Chondrocyte (in vitro differentiated cells): ENCODE measurements at regions not wholly inside any gene's neighbourhood (a gene's known extent, or its start where the extent isn't known, plus 50 kb on each side); places are given as distances from the start of the nearest gene placed in this dataset.

ENCODE experiments used
- DNase-seq: peaks from one replicate; pipeline ENCODE4 v3.0.0; 2021; ENCODE audit warnings: mixed read lengths, low spot score
- H3K27ac Mint-ChIP-seq: one replicate; pipeline ENCODE4 v1.8.0; 2021; ENCODE audit warnings: mild to moderate bottlenecking, moderate library complexity, mixed read lengths; ENCODE audit not compliant: unreplicated experiment
- H3K27me3 Mint-ChIP-seq: 2 replicates; pipeline ENCODE4 v1.8.0; 2021; ENCODE audit warnings: low read depth, mixed read lengths
- H3K36me3 Mint-ChIP-seq: 2 replicates; pipeline ENCODE4 v1.8.0; 2021; ENCODE audit warnings: low read depth, mixed read lengths
- H3K4me1 Mint-ChIP-seq: 2 replicates; pipeline ENCODE4 v1.8.0; 2021; ENCODE audit warnings: low read depth, mild to moderate bottlenecking, mixed read lengths
- H3K4me3 Mint-ChIP-seq: one replicate; pipeline ENCODE4 v1.8.0; 2021; ENCODE audit warnings: mild to moderate bottlenecking, moderate library complexity, mixed read lengths; ENCODE audit not compliant: unreplicated experiment
- H3K9me3 Mint-ChIP-seq: 2 replicates; pipeline ENCODE4 v1.8.0; 2021; ENCODE audit warnings: low read depth, mixed read lengths
- TF ChIP-seq, protein P1 (sequence below): fragments of 200-600 bp; sonication (generic); IDR thresholded peaks from 2 replicates; pipeline ENCODE4 v1.5.0; 2021; ENCODE audit warnings: antibody characterized with exemption, mild to moderate bottlenecking, moderate library complexity

GRCh38 chr7:118311121-118311836 lies 86.8 kb downstream of the ANKRD7 start:
- peaks cover 3% of the 10 kb centered on the region for H3K4me1 Mint-ChIP-seq
- peaks cover 21% of the 10 kb centered on the region for H3K9me3 Mint-ChIP-seq
- TF ChIP-seq, protein P1, sequence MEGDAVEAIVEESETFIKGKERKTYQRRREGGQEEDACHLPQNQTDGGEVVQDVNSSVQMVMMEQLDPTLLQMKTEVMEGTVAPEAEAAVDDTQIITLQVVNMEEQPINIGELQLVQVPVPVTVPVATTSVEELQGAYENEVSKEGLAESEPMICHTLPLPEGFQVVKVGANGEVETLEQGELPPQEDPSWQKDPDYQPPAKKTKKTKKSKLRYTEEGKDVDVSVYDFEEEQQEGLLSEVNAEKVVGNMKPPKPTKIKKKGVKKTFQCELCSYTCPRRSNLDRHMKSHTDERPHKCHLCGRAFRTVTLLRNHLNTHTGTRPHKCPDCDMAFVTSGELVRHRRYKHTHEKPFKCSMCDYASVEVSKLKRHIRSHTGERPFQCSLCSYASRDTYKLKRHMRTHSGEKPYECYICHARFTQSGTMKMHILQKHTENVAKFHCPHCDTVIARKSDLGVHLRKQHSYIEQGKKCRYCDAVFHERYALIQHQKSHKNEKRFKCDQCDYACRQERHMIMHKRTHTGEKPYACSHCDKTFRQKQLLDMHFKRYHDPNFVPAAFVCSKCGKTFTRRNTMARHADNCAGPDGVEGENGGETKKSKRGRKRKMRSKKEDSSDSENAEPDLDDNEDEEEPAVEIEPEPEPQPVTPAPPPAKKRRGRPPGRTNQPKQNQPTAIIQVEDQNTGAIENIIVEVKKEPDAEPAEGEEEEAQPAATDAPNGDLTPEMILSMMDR, result no peak

DNA sequence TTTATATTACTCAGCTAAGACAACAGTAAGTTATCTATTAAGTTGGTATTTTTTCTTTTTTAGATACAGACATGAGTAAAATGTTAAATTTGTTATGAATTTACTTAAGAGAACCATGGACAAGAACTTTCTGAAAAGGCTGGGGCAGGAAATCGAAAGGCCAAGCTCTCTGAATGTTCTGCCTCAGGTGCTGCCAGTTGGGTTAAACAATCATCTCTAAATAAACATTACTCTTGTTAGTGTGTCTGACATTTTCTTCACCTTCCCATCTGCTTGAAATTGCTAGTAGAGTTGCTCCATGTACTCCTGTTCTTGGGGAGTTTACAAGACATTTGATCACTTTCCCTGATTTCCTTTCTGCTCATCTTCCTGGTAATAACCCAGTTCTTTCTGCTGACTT lies 87.5 kb downstream of the ANKRD7 start:
- Mint-ChIP-seq H3K9me3 (peaks cover 21% of the 10 kb centered on the region), H3K36me3 (no peaks in the 10 kb centered on the region), H3K27ac (no peak overlapping the region), H3K27me3 (peaks cover 5% of the 10 kb centered on the region), H3K4me3 (no peak overlapping the region), H3K4me1 (peaks cover 3% of the 10 kb centered on the region)
- DNase-seq, result no peak
- TF ChIP-seq, protein P1, result no peak

More at GRCh38 chr7:118311121-118311836, 86.8 kb downstream of the ANKRD7 start:
- H3K27ac Mint-ChIP-seq, result no peak overlapping the region
- H3K4me3 Mint-ChIP-seq, result no peak overlapping the region
- no peak for DNase-seq
- no peaks in the 10 kb centered on the region for H3K27me3 Mint-ChIP-seq
- H3K36me3 Mint-ChIP-seq, result no peaks in the 10 kb centered on the region

DNA sequence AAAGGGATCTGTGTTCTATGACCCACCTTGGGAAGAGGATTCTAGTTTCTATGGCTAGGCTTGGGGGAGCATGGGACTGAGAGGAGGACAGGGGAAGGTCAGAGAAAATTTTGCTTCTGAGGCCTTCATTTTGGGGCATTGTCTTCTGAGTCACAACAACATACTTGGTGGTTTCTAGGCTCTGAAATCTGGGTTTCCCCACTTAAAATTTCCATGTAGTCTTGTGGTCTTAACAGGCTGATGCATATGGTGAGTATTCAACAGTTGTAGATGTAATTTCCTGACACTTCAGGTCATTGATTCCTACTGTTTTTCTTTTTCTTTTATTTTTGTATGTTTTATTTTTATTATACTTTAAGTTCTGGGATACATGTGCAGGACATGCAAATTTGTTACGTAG lies 88.5 kb downstream of the ANKRD7 start:
- Mint-ChIP-seq H3K36me3 (no peaks in the 10 kb centered on the region), H3K9me3 (peaks cover 21% of the 10 kb centered on the region), H3K27ac (no peak overlapping the region), H3K4me3 (no peak overlapping the region), H3K4me1 (peaks cover 3% of the 10 kb centered on the region), H3K27me3 (peaks cover 5% of the 10 kb centered on the region)
- DNase-seq, result no peak
- TF ChIP-seq, protein P1, result no peak

DNA sequence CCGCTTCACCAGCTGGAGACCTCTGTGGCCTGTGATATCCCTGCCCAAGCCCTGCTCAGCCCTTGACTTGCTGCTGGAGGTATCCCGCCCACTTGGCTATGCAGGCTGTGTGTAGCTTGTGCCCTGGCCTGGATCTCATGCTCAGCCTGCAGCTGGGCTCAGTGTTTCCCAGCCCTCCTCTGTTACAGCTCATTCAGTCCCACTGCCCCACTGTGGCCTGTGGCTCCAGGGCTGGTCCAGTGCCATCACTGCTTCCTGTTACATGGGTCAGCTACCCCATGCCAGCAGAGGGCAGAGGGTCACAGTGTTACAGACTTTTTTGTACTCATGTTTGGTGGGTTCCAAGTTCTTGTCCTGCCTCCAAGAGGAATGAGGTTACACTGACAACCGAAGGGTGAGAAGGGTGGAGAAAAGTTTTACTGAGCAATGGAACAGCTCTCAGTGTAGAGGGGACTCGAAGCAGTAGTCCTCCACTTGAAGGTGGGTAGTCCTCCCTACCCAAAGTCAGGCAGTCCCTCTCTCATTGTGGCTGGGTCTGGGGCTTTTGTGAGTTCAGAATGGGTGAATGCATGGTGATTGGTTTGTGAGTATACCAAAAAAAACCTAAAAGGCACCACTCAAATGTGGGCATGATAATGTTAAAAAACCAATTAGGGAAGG lies 100.4 kb downstream of the ANKRD7 start:
- H3K27me3 Mint-ChIP-seq, result peaks cover 5% of the 10 kb centered on the region
- TF ChIP-seq, protein P1, result no peak
- no peak overlapping the region for H3K4me3 Mint-ChIP-seq
- H3K27ac Mint-ChIP-seq, result no peak overlapping the region
- no peaks in the 10 kb centered on the region for H3K4me1 Mint-ChIP-seq
- DNase-seq, result peak; percentile 83
- no peaks in the 10 kb centered on the region for H3K36me3 Mint-ChIP-seq
- H3K9me3 Mint-ChIP-seq, result no peaks in the 10 kb centered on the region

- H3K4me1 Mint-ChIP-seq, result no peaks in the 10 kb centered on the region
- TF ChIP-seq, protein P1, result no peak
- H3K4me3 Mint-ChIP-seq, result no peak overlapping the region
- DNase-seq, result no peak
- H3K27me3 Mint-ChIP-seq, result peaks cover 8% of the 10 kb centered on the region
- H3K36me3 Mint-ChIP-seq, result no peaks in the 10 kb centered on the region
- no peak overlapping the region for H3K27ac Mint-ChIP-seq
- no peaks in the 10 kb centered on the region for H3K9me3 Mint-ChIP-seq
These were observed 100.9 kb downstream of the ANKRD7 start for GRCh38 chr7:118325450-118325808.
